Omental fat pad (tissue), 3 donors: ENCODE measurements at regions not wholly inside any gene's neighbourhood (a gene's known extent, or its start where the extent isn't known, plus 50 kb on each side); places are given as distances from the start of the nearest gene placed in this dataset.

Experiments used
- ATAC-seq: fragments of 150-250 bp; one replicate; pipeline ENCODE4 v1.9.1; 2016; ENCODE audit warnings: mild to moderate bottlenecking, moderate library complexity; ENCODE audit not compliant: low FRiP score
- DNase-seq: peaks from one replicate; pipeline ENCODE4 v3.0.0-alpha.2; 2019; ENCODE audit warnings: low spot score
- CTCF ChIP-seq, 3 donors: fragments of 450-650 bp; IDR thresholded peaks; one replicate each; pipeline ENCODE4 v1.5.1; 2016 to 2017; ENCODE audit warnings: antibody characterized with exemption in 3 of 3, mild to moderate bottlenecking in 3 of 3, moderate library complexity in 2 of 3

GRCh38 chr1:232180779-232181136, 449.2 kb downstream of the SIPA1L2 start:
- TF ChIP-seq CTCF (IDR thresholded peaks at IDR 0.05) = no peak
- ATAC-seq = no peak
- no peak for DNase-seq

GRCh38 chr1:232179896-232180778, 449.8 kb downstream of the SIPA1L2 start:
- no peak for ATAC-seq
- no peak for DNase-seq
- TF ChIP-seq CTCF (IDR thresholded peaks at IDR 0.05) = no peak

GRCh38 chr1:232178191-232178590, 451.7 kb downstream of the SIPA1L2 start:
- no peak for TF ChIP-seq CTCF (IDR thresholded peaks at IDR 0.05)
- no peak for ATAC-seq
- DNase-seq = no peak

- ATAC-seq = no peak
- DNase-seq = no peak
- no peak for TF ChIP-seq CTCF (IDR thresholded peaks at IDR 0.05)
Observed at GRCh38 chr1:232177438-232177837, 452.5 kb downstream of the SIPA1L2 start.

GRCh38 chr1:232176222-232176621, 453.7 kb downstream of the SIPA1L2 start:
- no peak for ATAC-seq
- no peak for TF ChIP-seq CTCF (IDR thresholded peaks at IDR 0.05)
- no peak for DNase-seq

GRCh38 chr1:232174306-232174705, 455.6 kb downstream of the SIPA1L2 start:
- no peak for TF ChIP-seq CTCF (IDR thresholded peaks at IDR 0.05)
- no peak for ATAC-seq
- DNase-seq = no peak

GRCh38 chr1:232172563-232172962, 457.4 kb downstream of the SIPA1L2 start:
- ATAC-seq (no peak), DNase-seq (no peak)
- no peak for TF ChIP-seq CTCF (IDR thresholded peaks at IDR 0.05)
